Osteoblast (primary cell): ENCODE measurements at regions not wholly inside any gene's neighbourhood (a gene's known extent, or its start where the extent isn't known, plus 50 kb on each side); places are given as distances from the start of the nearest gene placed in this dataset.

Experiments used
- DNase-seq: peaks from one replicate; pipeline ENCODE4 v3.0.0; 2011; ENCODE audit warnings: low spot score, mixed read lengths; ENCODE audit not compliant: insufficient read length; ENCODE audit errors: missing footprints
- H2AFZ ChIP-seq: 2 replicates; pipeline ENCODE4 v1.6.0; 2011; ENCODE audit warnings: mild to moderate bottlenecking, low read length
- H3K27ac ChIP-seq: 2 replicates; pipeline ENCODE4 v1.5.1; 2011; ENCODE audit warnings: mild to moderate bottlenecking, low read depth, low read length, moderate library complexity
- H3K27me3 ChIP-seq: 2 replicates; pipeline ENCODE4 v1.6.0; 2012; ENCODE audit warnings: mild to moderate bottlenecking, control low read depth, inconsistent platforms, low read length, moderate library complexity; ENCODE audit not compliant: insufficient read depth
- H3K36me3 ChIP-seq: 2 replicates; pipeline ENCODE4 v1.5.1; 2011; ENCODE audit warnings: mild to moderate bottlenecking, low read length, control low read depth, moderate library complexity; ENCODE audit not compliant: insufficient read depth
- H3K4me1 ChIP-seq: 2 replicates; pipeline ENCODE4 v1.5.1; 2011; ENCODE audit warnings: mild to moderate bottlenecking, low read length, control low read depth, moderate library complexity; ENCODE audit not compliant: insufficient read depth
- H3K4me2 ChIP-seq: 2 replicates; pipeline ENCODE4 v1.6.0; 2011; ENCODE audit warnings: mild to moderate bottlenecking, low read length; ENCODE audit not compliant: insufficient read depth
- H3K4me3 ChIP-seq: fragments of 200-600 bp; sonication (generic); 3 replicates; pipeline ENCODE4 v1.5.1; 2012; ENCODE audit warnings: mild to moderate bottlenecking, low read length, inconsistent platforms; ENCODE audit not compliant: insufficient read depth
- H3K79me2 ChIP-seq: 2 replicates; pipeline ENCODE4 v1.6.0; 2012; ENCODE audit warnings: mild to moderate bottlenecking, low read length, control low read depth, inconsistent platforms; ENCODE audit not compliant: insufficient read depth
- H3K9me3 ChIP-seq: 2 replicates; pipeline ENCODE4 v1.5.1; 2011; ENCODE audit warnings: low read depth, low read length, control low read depth
- H4K20me1 ChIP-seq: 2 replicates; pipeline ENCODE4 v1.6.0; 2012; ENCODE audit warnings: mild to moderate bottlenecking, low read length, control low read depth; ENCODE audit not compliant: insufficient read depth
- CTCF ChIP-seq: IDR thresholded peaks from 2 replicates; pipeline ENCODE4 v1.5.1; 2011; ENCODE audit warnings: mild to moderate bottlenecking, low read depth, low read length, moderate library complexity; ENCODE audit errors: extremely low read depth

- no peak for TF ChIP-seq CTCF
- no peaks in the 10 kb centered on the region for H3K27me3 ChIP-seq
- H3K4me1 ChIP-seq, result peaks cover 21% of the 10 kb centered on the region
- DNase-seq, result peak; percentile 68
- H4K20me1 ChIP-seq, result no peaks in the 10 kb centered on the region
- no peak overlapping the region for H3K4me3 ChIP-seq
- H3K79me2 ChIP-seq, result no peaks in the 10 kb centered on the region
- H2AFZ ChIP-seq, result no peak overlapping the region
- no peak overlapping the region for H3K27ac ChIP-seq
- H3K9me3 ChIP-seq, result no peaks in the 10 kb centered on the region
- H3K36me3 ChIP-seq, result no peaks in the 10 kb centered on the region
- H3K4me2 ChIP-seq, result no peak overlapping the region
Measured at GRCh38 chr20:58075586-58076345, 152.7 kb downstream of the ANKRD60 start.

GRCh38 chr20:58073945-58074856 is 154.3 kb downstream of the ANKRD60 start:
- Histone ChIP-seq H3K79me2 (no peaks in the 10 kb centered on the region), H3K4me2 (no peak overlapping the region), H2AFZ (peak overlapping the region; percentile 48), H4K20me1 (no peaks in the 10 kb centered on the region), H3K9me3 (no peaks in the 10 kb centered on the region), H3K27ac (no peak overlapping the region), H3K36me3 (no peaks in the 10 kb centered on the region), H3K4me1 (peaks cover 17% of the 10 kb centered on the region), H3K27me3 (peaks cover 3% of the 10 kb centered on the region), H3K4me3 (no peak overlapping the region)
- TF ChIP-seq CTCF, result no peak
- DNase-seq, result peak; percentile 95

GRCh38 chr20:58072695-58073671 is 155.5 kb downstream of the ANKRD60 start:
- H3K79me2 ChIP-seq, result no peaks in the 10 kb centered on the region
- no peak overlapping the region for H3K4me2 ChIP-seq
- peaks cover 6% of the 10 kb centered on the region for H3K27me3 ChIP-seq
- H4K20me1 ChIP-seq, result no peaks in the 10 kb centered on the region
- no peaks in the 10 kb centered on the region for H3K9me3 ChIP-seq
- no peak overlapping the region for H2AFZ ChIP-seq
- TF ChIP-seq CTCF, result no peak
- H3K4me1 ChIP-seq, result peaks cover 10% of the 10 kb centered on the region
- H3K27ac ChIP-seq, result no peak overlapping the region
- DNase-seq, result peak; percentile 72
- H3K36me3 ChIP-seq, result no peaks in the 10 kb centered on the region
- no peak overlapping the region for H3K4me3 ChIP-seq
